Tibial nerve (tissue), 4 donors: ENCODE measurements at regions not wholly inside any gene's neighbourhood (a gene's known extent, or its start where the extent isn't known, plus 50 kb on each side); places are given as distances from the start of the nearest gene placed in this dataset.

Source experiments
- DNase-seq, 2 donors: peaks; one replicate each; pipeline ENCODE4 v3.0.0-alpha.2; 2019; ENCODE audit warnings: low spot score in 2 of 2
- H3K27ac ChIP-seq, 4 donors: fragments of 200-600 bp; sonication (generic) in 3 of 4; one replicate each; pipeline ENCODE4 v1.5.1; 2017 to 2019; ENCODE audit warnings: mild to moderate bottlenecking in 1 of 4
- H3K27me3 ChIP-seq, 2 donors: fragments of 200-600 bp; sonication (generic) in 1 of 2; one replicate each; pipeline versions ENCODE4 v1.5.1 to v1.6.0; 2017 to 2019
- H3K36me3 ChIP-seq, 3 donors: fragments of 200-600 bp; sonication (generic); one replicate each; pipeline ENCODE4 v1.5.1; 2018 to 2019
- H3K4me1 ChIP-seq, 4 donors: fragments of 200-600 bp; sonication (generic) in 3 of 4; one replicate each; pipeline ENCODE4 v1.5.1; 2017 to 2019
- H3K4me3 ChIP-seq, 4 donors: fragments of 200-600 bp; sonication (generic) in 3 of 4; one replicate each; pipeline ENCODE4 v1.5.1; 2017 to 2019; ENCODE audit warnings: mild to moderate bottlenecking in 1 of 4, moderate library complexity in 1 of 4
- H3K9me3 ChIP-seq, 4 donors: fragments of 200-600 bp; sonication (generic) in 3 of 4; one replicate each; pipeline ENCODE4 v1.5.1; 2017 to 2019
- EP300 ChIP-seq, 2 donors: sonication (generic); formaldehyde crosslinking; IDR thresholded peaks; one replicate each; pipeline ENCODE4 v1.6.1; 2017; ENCODE audit warnings: antibody characterized with exemption in 2 of 2, mild to moderate bottlenecking in 1 of 2
- POLR2A ChIP-seq, 2 donors: fragments of 450-650 bp; IDR thresholded peaks; one replicate each; pipeline ENCODE4 v1.6.1; 2017; ENCODE audit warnings: antibody characterized with exemption in 2 of 2, mild to moderate bottlenecking in 2 of 2, moderate library complexity in 2 of 2
- WGBS, 2 donors: methylation state at CpG; one replicate each; pipeline ENCODE4 v1.1.5; 2018; 5-methylcytosine and 5-hydroxymethylcytosine counted together
- TF ChIP-seq, protein P1 (sequence below), 5 experiments: fragments of 200-600 bp in 3 of 5; fragments of 450-650 bp in 2 of 5; sonication (generic) in 3 of 5; IDR thresholded peaks; one replicate each; pipeline ENCODE4 v1.5.1; 2016 to 2019; ENCODE audit warnings: antibody characterized with exemption in 5 of 5, mild to moderate bottlenecking in 3 of 5, moderate library complexity in 2 of 5

DNA sequence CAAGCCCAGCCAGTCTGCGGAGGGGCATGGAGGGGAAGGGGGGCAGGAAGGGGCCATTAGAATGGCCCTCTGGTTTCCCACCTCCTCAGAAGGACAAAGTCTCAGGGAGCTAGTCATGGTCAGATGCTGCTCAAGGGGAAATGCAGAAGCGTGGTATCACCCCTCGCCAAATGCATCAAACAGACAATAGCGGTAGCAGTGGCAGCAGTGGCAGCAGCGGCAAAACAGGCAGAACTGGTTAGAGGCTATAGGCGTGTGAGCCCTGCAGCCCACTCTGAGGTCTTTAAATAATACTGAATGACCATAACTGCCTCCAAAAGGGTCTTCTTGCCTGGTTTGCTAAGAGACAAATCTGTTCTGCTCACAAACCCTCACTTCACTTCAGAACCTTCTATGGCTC lies 186.7 kb downstream of the TFAP2C start:
- H3K4me3 ChIP-seq = no peak overlapping the region
- 56 to 67% methylated on average over 6 of the region's 6 CpGs for WGBS, 2 donors
- no peaks in the 10 kb centered on the region for H3K36me3 ChIP-seq
- no peak overlapping the region for H3K27ac ChIP-seq
- TF ChIP-seq, protein P1, sequence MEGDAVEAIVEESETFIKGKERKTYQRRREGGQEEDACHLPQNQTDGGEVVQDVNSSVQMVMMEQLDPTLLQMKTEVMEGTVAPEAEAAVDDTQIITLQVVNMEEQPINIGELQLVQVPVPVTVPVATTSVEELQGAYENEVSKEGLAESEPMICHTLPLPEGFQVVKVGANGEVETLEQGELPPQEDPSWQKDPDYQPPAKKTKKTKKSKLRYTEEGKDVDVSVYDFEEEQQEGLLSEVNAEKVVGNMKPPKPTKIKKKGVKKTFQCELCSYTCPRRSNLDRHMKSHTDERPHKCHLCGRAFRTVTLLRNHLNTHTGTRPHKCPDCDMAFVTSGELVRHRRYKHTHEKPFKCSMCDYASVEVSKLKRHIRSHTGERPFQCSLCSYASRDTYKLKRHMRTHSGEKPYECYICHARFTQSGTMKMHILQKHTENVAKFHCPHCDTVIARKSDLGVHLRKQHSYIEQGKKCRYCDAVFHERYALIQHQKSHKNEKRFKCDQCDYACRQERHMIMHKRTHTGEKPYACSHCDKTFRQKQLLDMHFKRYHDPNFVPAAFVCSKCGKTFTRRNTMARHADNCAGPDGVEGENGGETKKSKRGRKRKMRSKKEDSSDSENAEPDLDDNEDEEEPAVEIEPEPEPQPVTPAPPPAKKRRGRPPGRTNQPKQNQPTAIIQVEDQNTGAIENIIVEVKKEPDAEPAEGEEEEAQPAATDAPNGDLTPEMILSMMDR (IDR thresholded peaks at IDR 0.05) = no peak
- no peak for TF ChIP-seq EP300 (IDR thresholded peaks at IDR 0.05)
- TF ChIP-seq POLR2A (IDR thresholded peaks at IDR 0.05) = no peak
- no peaks in the 10 kb centered on the region for H3K27me3 ChIP-seq
- peaks cover 0 to 14% (median 0%) of the 10 kb centered on the region in 4 donors for H3K9me3 ChIP-seq
- H3K4me1 ChIP-seq = no peaks in the 10 kb centered on the region
- DNase-seq = no peak

DNA sequence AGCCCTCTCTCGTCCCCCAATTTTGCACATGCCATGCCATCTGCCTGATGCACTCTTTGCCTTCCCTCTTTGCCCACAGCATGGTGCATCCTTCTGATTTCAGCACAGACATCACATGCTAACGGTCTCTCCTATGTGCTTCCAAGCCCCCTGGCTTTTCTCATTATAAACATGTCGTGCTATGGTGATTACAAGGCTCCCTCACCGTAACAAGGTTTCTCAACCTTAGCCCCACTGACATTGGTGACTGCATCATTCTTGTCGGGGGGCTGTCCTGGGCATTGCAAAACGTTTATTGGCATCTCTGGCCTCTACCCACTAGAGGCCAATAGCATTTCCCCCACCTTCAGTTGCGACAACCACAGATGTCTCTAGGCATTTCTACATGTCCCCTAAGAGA lies 187.2 kb downstream of the TFAP2C start:
- Histone ChIP-seq H3K36me3 (no peaks in the 10 kb centered on the region), H3K4me3 (no peak overlapping the region), H3K27me3 (no peaks in the 10 kb centered on the region), H3K27ac (no peak overlapping the region), H3K9me3 (peaks cover 0 to 12% (median 0%) of the 10 kb centered on the region in 4 donors), H3K4me1 (no peaks in the 10 kb centered on the region)
- no peak for DNase-seq
- TF ChIP-seq, protein P1 (IDR thresholded peaks at IDR 0.05) = no peak
- no peak for TF ChIP-seq EP300 (IDR thresholded peaks at IDR 0.05)
- TF ChIP-seq POLR2A (IDR thresholded peaks at IDR 0.05) = no peak
- WGBS, 2 donors = 61 to 66% methylated on average over 7 of the region's 7 CpGs

DNA sequence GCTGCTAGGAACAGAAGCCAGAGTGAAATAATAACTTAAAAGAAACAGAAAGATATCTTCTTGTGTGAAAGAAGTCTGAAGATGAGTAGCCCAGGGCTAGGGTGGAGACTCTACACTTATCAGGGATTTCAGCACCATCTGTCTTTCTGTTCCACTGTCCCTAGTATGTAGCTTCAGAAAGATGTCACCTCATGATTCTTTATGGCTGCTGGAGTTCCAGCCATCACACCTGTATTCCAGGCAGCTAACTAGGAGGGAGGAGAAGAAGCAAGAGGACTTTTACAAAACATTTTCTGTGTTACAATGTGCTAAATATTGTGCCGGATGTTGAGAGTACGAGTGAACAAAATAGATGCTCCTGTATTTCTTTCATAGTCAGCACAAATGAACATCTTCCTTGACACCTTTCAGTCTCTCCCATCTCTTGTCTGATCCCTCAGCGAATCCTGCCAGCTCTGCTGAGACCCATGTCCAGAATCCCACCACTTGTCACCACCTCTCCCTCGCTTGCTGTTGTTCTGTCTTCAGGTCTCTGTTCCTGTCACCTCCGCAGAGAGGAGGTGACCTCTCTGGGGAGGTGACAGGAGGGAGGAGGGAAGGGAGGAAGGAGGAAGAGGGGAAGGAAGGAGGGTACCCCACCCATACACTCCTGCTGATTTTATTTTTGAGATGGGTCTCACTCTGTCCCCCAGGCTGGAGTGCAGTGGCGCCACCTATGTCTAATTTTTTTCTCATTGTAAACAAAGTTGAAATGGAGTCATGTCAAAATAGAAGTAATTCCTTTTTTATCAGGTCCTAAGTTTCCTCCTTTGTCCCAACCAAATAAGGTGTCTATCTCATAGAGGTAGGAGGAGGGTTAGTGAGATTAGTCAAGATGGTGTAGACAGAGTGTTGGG lies 188.9 kb downstream of the TFAP2C start:
- WGBS, 2 donors = 83 to 91% methylated on average over 6 of the region's 6 CpGs
- no peak for TF ChIP-seq EP300 (IDR thresholded peaks at IDR 0.05)
- TF ChIP-seq, protein P1 (IDR thresholded peaks at IDR 0.05) = no peak
- TF ChIP-seq POLR2A (IDR thresholded peaks at IDR 0.05) = no peak
- peaks cover 0 to 8% (median 0%) of the 10 kb centered on the region in 4 donors for H3K9me3 ChIP-seq
- no peaks in the 10 kb centered on the region for H3K36me3 ChIP-seq
- no peaks in the 10 kb centered on the region for H3K4me1 ChIP-seq
- no peaks in the 10 kb centered on the region for H3K27me3 ChIP-seq
- DNase-seq = no peak
- no peak overlapping the region for H3K27ac ChIP-seq
- H3K4me3 ChIP-seq = no peak overlapping the region

DNA sequence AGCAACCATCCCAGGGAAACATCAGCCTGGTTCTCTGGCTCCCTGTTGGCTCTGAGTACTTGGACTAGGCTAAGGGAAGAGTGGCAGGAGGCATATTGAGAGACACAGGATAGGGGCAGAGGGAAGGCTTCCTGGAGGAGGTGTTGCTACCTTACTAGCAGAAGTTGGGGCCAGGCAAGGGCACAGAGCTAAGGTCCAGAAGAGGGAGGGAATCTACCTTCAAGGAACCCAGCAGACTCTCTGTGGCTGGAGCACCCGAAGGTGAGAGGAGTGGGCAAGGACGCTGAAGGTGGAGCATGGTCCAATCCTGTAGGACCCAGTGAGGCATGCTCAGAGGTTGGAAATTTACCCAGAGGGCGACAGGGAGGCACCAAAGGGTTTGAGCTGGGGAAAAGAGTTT lies 191.9 kb downstream of the TFAP2C start:
- Histone ChIP-seq H3K27me3 (no peaks in the 10 kb centered on the region), H3K27ac (no peak overlapping the region), H3K4me3 (no peak overlapping the region), H3K36me3 (no peaks in the 10 kb centered on the region), H3K9me3 (peaks cover 0 to 7% (median 0%) of the 10 kb centered on the region in 4 donors), H3K4me1 (no peaks in the 10 kb centered on the region)
- TF ChIP-seq, protein P1 (IDR thresholded peaks at IDR 0.05) = no peak
- TF ChIP-seq POLR2A (IDR thresholded peaks at IDR 0.05) (no peak), EP300 (IDR thresholded peaks at IDR 0.05) (no peak)
- DNase-seq = no peak
- 80 to 84% methylated on average over 3 of the region's 3 CpGs for WGBS, 2 donors

DNA sequence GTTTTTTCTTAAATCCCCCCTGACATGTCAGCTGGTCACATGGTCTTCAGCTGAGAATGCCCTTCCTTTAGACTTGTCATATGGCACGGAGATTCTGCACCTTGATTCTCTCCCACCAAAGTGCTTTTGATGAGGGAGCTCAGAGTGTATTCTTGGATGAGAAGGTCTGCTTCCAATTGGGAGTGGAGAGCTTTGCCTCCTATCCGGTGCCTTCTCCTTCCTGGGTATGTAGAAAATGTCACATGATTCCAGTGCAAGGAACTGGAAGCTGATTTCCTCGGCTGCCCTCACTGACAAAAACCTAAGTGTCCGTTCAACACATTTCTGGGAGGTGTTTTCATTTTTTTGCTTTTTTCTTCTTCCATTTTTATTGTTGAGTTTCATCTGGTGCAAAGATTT lies 197.2 kb downstream of the TFAP2C start:
- Histone ChIP-seq H3K27me3 (peaks cover 0 to 18% of the 10 kb centered on the region in 2 donors), H3K9me3 (no peaks in the 10 kb centered on the region), H3K36me3 (no peaks in the 10 kb centered on the region), H3K4me3 (no peak overlapping the region), H3K27ac (peak overlapping the region in 1 of 4 donors; percentile 70), H3K4me1 (peaks cover 0 to 3% (median 0%) of the 10 kb centered on the region in 4 donors)
- 40 to 66% methylated on average over 4 of the region's 4 CpGs for WGBS, 2 donors
- TF ChIP-seq EP300 (IDR thresholded peaks at IDR 0.05) (no peak), POLR2A (IDR thresholded peaks at IDR 0.05) (no peak)
- TF ChIP-seq, protein P1 (IDR thresholded peaks at IDR 0.05) = no peak
- DNase-seq = no peak
